Uterus (tissue), 3 donors: ENCODE measurements at regions not wholly inside any gene's neighbourhood (a gene's known extent, or its start where the extent isn't known, plus 50 kb on each side); places are given as distances from the start of the nearest gene placed in this dataset.

ENCODE experiments used
- DNase-seq, 2 donors: peaks; one replicate each; pipeline ENCODE4 v3.0.0-alpha.2; 2019 to 2020
- H3K27ac ChIP-seq, 2 donors: fragments of 200-600 bp; sonication (generic); 1 replicate in 1 of 2; 2 replicates in 1 of 2; pipeline ENCODE4 v1.5.1; 2016 to 2018
- H3K27me3 ChIP-seq, 2 donors: fragments of 200-600 bp; sonication (generic); one replicate each; pipeline ENCODE4 v1.5.1; 2018 to 2019; ENCODE audit warnings: control low read depth in 1 of 2
- H3K36me3 ChIP-seq, 2 donors: fragments of 200-600 bp; sonication (generic); one replicate each; pipeline ENCODE4 v1.5.1; 2019; ENCODE audit warnings: control low read depth in 1 of 2
- H3K4me1 ChIP-seq, 2 donors: fragments of 200-600 bp; sonication (generic); one replicate each; pipeline ENCODE4 v1.5.1; 2018 to 2019; ENCODE audit warnings: control low read depth in 1 of 2
- H3K4me3 ChIP-seq, 2 donors: fragments of 200-600 bp; sonication (generic); 1 replicate in 1 of 2; 2 replicates in 1 of 2; pipeline ENCODE4 v1.5.1; 2018 to 2019; ENCODE audit warnings: mild to moderate bottlenecking in 1 of 2
- H3K9me3 ChIP-seq, 2 donors: fragments of 200-600 bp; sonication (generic); one replicate each; pipeline ENCODE4 v1.5.1; 2019; ENCODE audit warnings: control low read depth in 1 of 2
- CTCF ChIP-seq, 4 experiments: fragments of 200-600 bp in 2 of 4; fragments of 450-650 bp in 2 of 4; sonication (generic) in 2 of 4; IDR thresholded peaks; one replicate each; pipeline ENCODE4 v1.5.1; 2016 to 2019; ENCODE audit warnings: antibody characterized with exemption in 4 of 4, mild to moderate bottlenecking in 2 of 4, moderate library complexity in 1 of 4
- POLR2A ChIP-seq, 2 donors: fragments of 450-650 bp; IDR thresholded peaks; one replicate each; pipeline ENCODE4 v1.6.1; 2016; ENCODE audit warnings: antibody characterized with exemption in 2 of 2, mild to moderate bottlenecking in 1 of 2, moderate library complexity in 1 of 2
- intact Hi-C: fragments of 100-400 bp; cut with DNase I; formaldehyde crosslinking; loops from one replicate; pipeline ENCODE4 v1.15.1; 2023; ENCODE audit warnings: low total_unique reads
- donor health status: DM: yes; HTN: yes; CAD: no.

DNA sequence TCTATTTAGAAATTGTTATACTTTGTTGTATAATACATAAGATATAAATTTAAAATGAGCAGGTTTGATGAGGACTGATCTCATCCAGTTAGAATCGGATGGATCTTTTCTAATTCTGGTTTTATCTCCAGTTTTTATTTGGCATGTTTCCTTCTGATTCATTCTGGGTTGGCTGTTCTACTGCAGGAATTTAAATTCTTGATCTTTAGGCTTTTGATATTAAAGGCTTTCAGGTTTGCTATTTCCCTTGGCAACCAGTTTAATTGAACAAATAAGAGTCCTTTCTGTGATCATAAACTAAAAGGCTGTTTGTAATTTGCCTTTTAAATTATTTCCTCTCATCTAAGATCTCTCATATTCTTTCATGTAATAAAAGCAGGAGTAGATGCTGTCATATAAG lies 83.4 kb downstream of the PDE6H start:
- no peaks in the 10 kb centered on the region for H3K9me3 ChIP-seq
- peak overlapping the region; percentile 2 to 39 for H3K27ac ChIP-seq
- H3K4me3 ChIP-seq, result no peak overlapping the region
- H3K36me3 ChIP-seq, result no peaks in the 10 kb centered on the region
- intact Hi-C loops, result no loop called here
- H3K27me3 ChIP-seq, result no peaks in the 10 kb centered on the region
- peaks cover 0 to 6% of the 10 kb centered on the region in 2 donors for H3K4me1 ChIP-seq
- DNase-seq, result no peak
- TF ChIP-seq POLR2A (IDR thresholded peaks at IDR 0.05), result no peak
- TF ChIP-seq CTCF (IDR thresholded peaks at IDR 0.05), result no peak
